ENCODE measurements at regions not wholly inside any gene's neighbourhood (a gene's known extent, or its start where the extent isn't known, plus 50 kb on each side); places are given as distances from the start of the nearest gene placed in this dataset.

DNA sequence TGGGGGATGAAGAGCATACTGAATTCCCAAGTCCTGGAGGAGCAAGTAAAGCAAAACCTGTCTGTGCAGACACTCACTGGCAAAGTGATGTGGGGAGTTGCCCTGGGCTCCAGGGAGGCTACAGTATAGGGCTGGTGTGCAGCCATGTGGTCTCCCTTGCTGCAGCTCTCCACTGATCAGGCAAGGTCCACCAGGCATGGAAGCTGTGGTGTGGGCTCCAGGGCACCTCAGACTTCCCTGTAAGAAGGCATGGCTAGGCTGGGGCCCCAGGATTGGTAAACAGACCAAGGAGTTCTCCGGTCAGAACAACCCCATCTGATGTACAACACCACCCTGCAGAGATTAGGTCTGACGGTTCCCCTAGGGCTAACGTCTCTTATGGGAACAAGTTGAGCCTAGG lies 241.9 kb upstream of the NDST4 start:
- WGBS, 2 donors (ENCODE audit: low coverage in 1 of 2): 73% methylated on average over 3 of the region's 3 CpGs; no CpG with 5 or more reads in 1 of the 2 donors
- intact Hi-C loops (cut with DNase I; ENCODE audit: low total_unique reads): no loop called here

GRCh38 chr4:115353370-115353769 lies 239.9 kb upstream of the NDST4 start:
- Histone ChIP-seq H3K27ac (no peak overlapping the region), H3K36me3 (no peaks in the 10 kb centered on the region), H3K4me1 (no peaks in the 10 kb centered on the region), H3K4me3 (no peak overlapping the region), H3K27me3 (no peaks in the 10 kb centered on the region), H3K9me3 (peaks cover 0 to 8% of the 10 kb centered on the region in 2 donors)
- no peak for DNase-seq
- in situ Hi-C loops (cut with MboI; ENCODE audit: low pct_ligation_motif_present in 1 of 4, low pct_unique_long_range_greater_than_20kb in 1 of 4, low sequenced_read_pairs in 3 of 4) (no loop called here), intact Hi-C loops (cut with DNase I; ENCODE audit: low total_unique reads) (no loop called here)
- TF ChIP-seq POLR2A (IDR thresholded peaks at IDR 0.05) (no peak), POLR2AphosphoS5 (IDR thresholded peaks at IDR 0.05) (no peak), EP300 (IDR thresholded peaks at IDR 0.05; ENCODE audit: low read depth) (no peak)
- TF ChIP-seq, protein P1, sequence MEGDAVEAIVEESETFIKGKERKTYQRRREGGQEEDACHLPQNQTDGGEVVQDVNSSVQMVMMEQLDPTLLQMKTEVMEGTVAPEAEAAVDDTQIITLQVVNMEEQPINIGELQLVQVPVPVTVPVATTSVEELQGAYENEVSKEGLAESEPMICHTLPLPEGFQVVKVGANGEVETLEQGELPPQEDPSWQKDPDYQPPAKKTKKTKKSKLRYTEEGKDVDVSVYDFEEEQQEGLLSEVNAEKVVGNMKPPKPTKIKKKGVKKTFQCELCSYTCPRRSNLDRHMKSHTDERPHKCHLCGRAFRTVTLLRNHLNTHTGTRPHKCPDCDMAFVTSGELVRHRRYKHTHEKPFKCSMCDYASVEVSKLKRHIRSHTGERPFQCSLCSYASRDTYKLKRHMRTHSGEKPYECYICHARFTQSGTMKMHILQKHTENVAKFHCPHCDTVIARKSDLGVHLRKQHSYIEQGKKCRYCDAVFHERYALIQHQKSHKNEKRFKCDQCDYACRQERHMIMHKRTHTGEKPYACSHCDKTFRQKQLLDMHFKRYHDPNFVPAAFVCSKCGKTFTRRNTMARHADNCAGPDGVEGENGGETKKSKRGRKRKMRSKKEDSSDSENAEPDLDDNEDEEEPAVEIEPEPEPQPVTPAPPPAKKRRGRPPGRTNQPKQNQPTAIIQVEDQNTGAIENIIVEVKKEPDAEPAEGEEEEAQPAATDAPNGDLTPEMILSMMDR (IDR thresholded peaks at IDR 0.05): no peak
- 97% methylated on average over 1 of the region's 1 CpG; no CpG with 5 or more reads in 1 of the 2 donors for WGBS, 2 donors (ENCODE audit: low coverage in 1 of 2)

More for the DNA sequence above, 241.9 kb upstream of the NDST4 start:
- no peak for DNase-seq
- H3K36me3 ChIP-seq: no peaks in the 10 kb centered on the region
- TF ChIP-seq POLR2AphosphoS5 (IDR thresholded peaks at IDR 0.05) (no peak), POLR2A (IDR thresholded peaks at IDR 0.05) (no peak), EP300 (IDR thresholded peaks at IDR 0.05; ENCODE audit: low read depth) (no peak)
- TF ChIP-seq, protein P1 (IDR thresholded peaks at IDR 0.05): no peak
- peaks cover 2 to 8% of the 10 kb centered on the region in 2 donors for H3K9me3 ChIP-seq
- H3K27me3 ChIP-seq: no peaks in the 10 kb centered on the region
- in situ Hi-C loops (cut with MboI; ENCODE audit: low pct_ligation_motif_present in 1 of 4, low pct_unique_long_range_greater_than_20kb in 1 of 4, low sequenced_read_pairs in 3 of 4): no loop called here
- H3K27ac ChIP-seq: no peak overlapping the region
- H3K4me3 ChIP-seq: no peak overlapping the region
- H3K4me1 ChIP-seq: no peaks in the 10 kb centered on the region

- in situ Hi-C loops (cut with MboI; ENCODE audit: low pct_ligation_motif_present in 1 of 4, low pct_unique_long_range_greater_than_20kb in 1 of 4, low sequenced_read_pairs in 3 of 4) (no loop called here), intact Hi-C loops (cut with DNase I; ENCODE audit: low total_unique reads) (no loop called here)
- Histone ChIP-seq H3K9me3 (no peaks in the 10 kb centered on the region), H3K4me1 (no peaks in the 10 kb centered on the region), H3K27me3 (no peaks in the 10 kb centered on the region), H3K36me3 (no peaks in the 10 kb centered on the region), H3K4me3 (no peak overlapping the region), H3K27ac (no peak overlapping the region)
- DNase-seq: no peak
- TF ChIP-seq POLR2AphosphoS5 (IDR thresholded peaks at IDR 0.05) (no peak), EP300 (IDR thresholded peaks at IDR 0.05; ENCODE audit: low read depth) (no peak)
- TF ChIP-seq, protein P1 (IDR thresholded peaks at IDR 0.05): no peak
These were observed 229.8 kb upstream of the NDST4 start for GRCh38 chr4:115343171-115343570.

DNA sequence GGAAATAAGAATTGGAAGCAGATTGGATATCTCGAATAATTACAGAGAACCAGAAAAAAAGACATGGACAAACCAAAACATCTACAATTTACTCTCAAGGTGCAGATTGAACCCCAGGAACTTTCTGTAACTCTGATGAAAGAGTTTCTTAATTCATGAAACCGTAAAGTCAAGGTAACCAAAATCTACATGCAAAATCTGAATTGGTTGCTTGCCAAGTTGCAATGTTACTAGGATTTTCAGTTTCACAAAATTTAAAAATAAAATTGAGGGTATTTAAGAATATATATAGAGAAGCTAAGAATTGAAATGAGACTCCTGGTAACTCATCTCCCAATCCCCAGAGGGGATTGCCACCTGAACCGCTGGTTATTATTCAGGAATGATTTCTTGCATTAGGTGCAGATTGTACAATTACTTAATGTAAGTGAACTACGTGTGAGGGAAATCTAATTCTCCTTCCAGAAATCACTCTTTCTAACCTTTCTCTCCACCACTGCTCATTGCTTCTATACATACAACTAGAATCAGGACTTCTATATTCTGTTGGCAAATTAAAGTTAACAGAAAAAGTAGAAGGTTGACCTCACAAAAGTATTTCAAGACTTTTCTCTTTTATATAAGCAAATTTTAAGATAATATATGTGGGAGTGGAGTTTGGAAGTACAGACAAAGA lies 221.5 kb upstream of the NDST4 start:
- H3K36me3 ChIP-seq: no peaks in the 10 kb centered on the region
- no peak for TF ChIP-seq POLR2AphosphoS5 (IDR thresholded peaks at IDR 0.05)
- intact Hi-C loops (cut with DNase I; ENCODE audit: low total_unique reads) (no loop called here), in situ Hi-C loops (cut with MboI; ENCODE audit: low pct_ligation_motif_present in 1 of 4, low pct_unique_long_range_greater_than_20kb in 1 of 4, low sequenced_read_pairs in 3 of 4) (no loop called here)
- WGBS, 2 donors (ENCODE audit: low coverage in 1 of 2): 81 to 89% methylated on average over 4 of the region's 4 CpGs
- H3K4me3 ChIP-seq: no peak overlapping the region
- H3K9me3 ChIP-seq: no peaks in the 10 kb centered on the region
- no peak overlapping the region for H3K27ac ChIP-seq
- H3K27me3 ChIP-seq: no peaks in the 10 kb centered on the region
- no peak for DNase-seq
- H3K4me1 ChIP-seq: no peaks in the 10 kb centered on the region

- in situ Hi-C loops (cut with MboI; ENCODE audit: low pct_ligation_motif_present in 1 of 4, low pct_unique_long_range_greater_than_20kb in 1 of 4, low sequenced_read_pairs in 3 of 4) (no loop called here), intact Hi-C loops (cut with DNase I; ENCODE audit: low total_unique reads) (no loop called here)
- no peak overlapping the region for H3K27ac ChIP-seq
- TF ChIP-seq, protein P1 (IDR thresholded peaks at IDR 0.05): no peak
- TF ChIP-seq POLR2AphosphoS5 (IDR thresholded peaks at IDR 0.05): no peak
- TF ChIP-seq EP300 (IDR thresholded peaks at IDR 0.05; ENCODE audit: low read depth): no peak
- no peak for TF ChIP-seq POLR2A (IDR thresholded peaks at IDR 0.05)
- no peak overlapping the region for H3K4me3 ChIP-seq
- H3K9me3 ChIP-seq: no peaks in the 10 kb centered on the region
- no peaks in the 10 kb centered on the region for H3K4me1 ChIP-seq
- 14 to 53% methylated on average over 1 of the region's 1 CpG for WGBS, 2 donors (ENCODE audit: low coverage in 1 of 2)
- no peaks in the 10 kb centered on the region for H3K36me3 ChIP-seq
- DNase-seq: no peak
- H3K27me3 ChIP-seq: no peaks in the 10 kb centered on the region
These were observed 218.7 kb upstream of the NDST4 start for GRCh38 chr4:115332078-115332477.

All from transverse colon (tissue), 4 donors.